ENCODE measurements at regions not wholly inside any gene's neighbourhood (a gene's known extent, or its start where the extent isn't known, plus 50 kb on each side); places are given as distances from the start of the nearest gene placed in this dataset.

DNA sequence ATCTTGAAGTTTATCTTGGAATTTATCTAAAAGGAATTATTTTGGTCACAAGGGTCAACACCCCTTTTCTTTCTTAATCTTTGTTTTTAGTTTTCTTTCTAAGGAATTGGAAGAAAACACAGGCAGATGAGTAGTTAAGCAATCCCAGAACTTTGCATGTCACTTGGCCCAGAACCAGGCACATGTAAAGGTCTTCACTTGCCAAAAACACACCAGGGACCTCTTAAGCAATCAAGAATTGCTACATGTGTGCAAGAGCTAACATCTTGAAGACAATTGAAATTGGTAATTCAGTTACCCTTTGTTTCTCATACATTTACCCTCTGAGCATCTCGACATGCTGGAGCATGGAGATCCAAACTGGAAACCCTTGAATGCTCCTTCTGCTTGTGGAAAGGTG, 114.2 kb downstream of the ZC3H11B start:
- H2AFZ ChIP-seq (ENCODE audit: low read depth, low read length, severe bottlenecking), result no peak overlapping the region
- no peak overlapping the region for H3K4me3 ChIP-seq (ENCODE audit: insufficient read depth, low read length, poor library complexity, severe bottlenecking)
- H3K27me3 ChIP-seq (ENCODE audit: low read length), result no peaks in the 10 kb centered on the region
- H3K9me2 ChIP-seq (replicated peaks; ENCODE audit: insufficient read depth, low read length), result no peaks in the 10 kb centered on the region
- no peaks in the 10 kb centered on the region for H3K79me2 ChIP-seq (ENCODE audit: insufficient read depth, low read length)
- no peak overlapping the region for H3K4me2 ChIP-seq (ENCODE audit: low read depth, low read length, poor library complexity, severe bottlenecking)
- H3K36me3 ChIP-seq (ENCODE audit: low read length), result no peaks in the 10 kb centered on the region
- H3K9me3 ChIP-seq (ENCODE audit: insufficient read depth, low read length), result no peaks in the 10 kb centered on the region
- TF ChIP-seq, protein P1, sequence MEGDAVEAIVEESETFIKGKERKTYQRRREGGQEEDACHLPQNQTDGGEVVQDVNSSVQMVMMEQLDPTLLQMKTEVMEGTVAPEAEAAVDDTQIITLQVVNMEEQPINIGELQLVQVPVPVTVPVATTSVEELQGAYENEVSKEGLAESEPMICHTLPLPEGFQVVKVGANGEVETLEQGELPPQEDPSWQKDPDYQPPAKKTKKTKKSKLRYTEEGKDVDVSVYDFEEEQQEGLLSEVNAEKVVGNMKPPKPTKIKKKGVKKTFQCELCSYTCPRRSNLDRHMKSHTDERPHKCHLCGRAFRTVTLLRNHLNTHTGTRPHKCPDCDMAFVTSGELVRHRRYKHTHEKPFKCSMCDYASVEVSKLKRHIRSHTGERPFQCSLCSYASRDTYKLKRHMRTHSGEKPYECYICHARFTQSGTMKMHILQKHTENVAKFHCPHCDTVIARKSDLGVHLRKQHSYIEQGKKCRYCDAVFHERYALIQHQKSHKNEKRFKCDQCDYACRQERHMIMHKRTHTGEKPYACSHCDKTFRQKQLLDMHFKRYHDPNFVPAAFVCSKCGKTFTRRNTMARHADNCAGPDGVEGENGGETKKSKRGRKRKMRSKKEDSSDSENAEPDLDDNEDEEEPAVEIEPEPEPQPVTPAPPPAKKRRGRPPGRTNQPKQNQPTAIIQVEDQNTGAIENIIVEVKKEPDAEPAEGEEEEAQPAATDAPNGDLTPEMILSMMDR (IDR thresholded peaks at IDR 0.05; ENCODE audit: insufficient read depth, low read length, poor library complexity, severe bottlenecking), result no peak
- H3K9ac ChIP-seq (ENCODE audit: low read length), result no peak overlapping the region
- no peak overlapping the region for H3K27ac ChIP-seq (ENCODE audit: low read depth, low read length)
- H4K20me1 ChIP-seq (ENCODE audit: low read depth, low read length), result no peaks in the 10 kb centered on the region
- H3F3A ChIP-seq (ENCODE audit: insufficient read depth), result no peaks in the 10 kb centered on the region

DNA sequence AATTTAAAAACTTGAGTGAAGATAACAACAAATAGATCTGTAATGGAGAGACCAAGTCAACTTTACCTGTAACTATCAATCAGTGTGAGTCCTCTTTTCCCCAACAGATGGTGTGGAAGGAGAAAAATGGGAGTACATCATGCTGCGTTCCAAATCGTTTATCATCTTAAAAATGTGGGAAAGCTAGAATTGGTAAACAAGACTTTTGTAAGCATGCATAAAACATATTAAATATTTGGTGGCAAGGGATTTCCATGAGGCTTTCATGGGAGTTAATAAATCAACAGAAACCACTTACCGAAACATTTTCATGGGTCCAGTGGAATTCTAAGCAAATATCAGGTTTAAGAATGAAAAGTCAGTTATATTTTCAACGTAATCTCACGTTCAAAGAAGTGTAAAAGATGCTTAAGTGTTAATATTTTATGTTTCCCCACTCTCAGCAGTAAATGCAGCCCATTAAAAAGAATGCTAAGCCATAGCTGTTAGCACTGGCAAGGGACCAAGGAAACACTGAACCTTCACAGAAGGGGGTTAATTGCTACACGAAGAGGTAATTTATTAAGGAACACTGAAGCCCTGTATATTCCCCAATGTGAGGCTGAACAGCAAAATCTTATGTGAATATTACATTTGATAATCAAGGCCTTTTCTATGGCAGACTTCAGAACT, 117.0 kb downstream of the ZC3H11B start:
- Histone ChIP-seq H4K20me1 (ENCODE audit: low read depth, low read length) (no peaks in the 10 kb centered on the region), H2AFZ (ENCODE audit: low read depth, low read length, severe bottlenecking) (no peak overlapping the region), H3K27ac (ENCODE audit: low read depth, low read length) (no peak overlapping the region), H3K9me3 (ENCODE audit: insufficient read depth, low read length) (no peaks in the 10 kb centered on the region), H3K79me2 (ENCODE audit: insufficient read depth, low read length) (no peaks in the 10 kb centered on the region), H3K27me3 (ENCODE audit: low read length) (no peaks in the 10 kb centered on the region), H3K4me3 (ENCODE audit: insufficient read depth, low read length, poor library complexity, severe bottlenecking) (no peak overlapping the region), H3K36me3 (ENCODE audit: low read length) (no peaks in the 10 kb centered on the region), H3K9me2 (replicated peaks; ENCODE audit: insufficient read depth, low read length) (no peaks in the 10 kb centered on the region), H3K4me2 (ENCODE audit: low read depth, low read length, poor library complexity, severe bottlenecking) (no peak overlapping the region), H3F3A (ENCODE audit: insufficient read depth) (no peaks in the 10 kb centered on the region), H3K9ac (ENCODE audit: low read length) (no peak overlapping the region)
- TF ChIP-seq, protein P1 (IDR thresholded peaks at IDR 0.05; ENCODE audit: insufficient read depth, low read length, poor library complexity, severe bottlenecking), result no peak
- no peak for TF ChIP-seq EZH2phosphoT487 (conservative IDR thresholded peaks at IDR 0.05; ENCODE audit: low read length)

DNA sequence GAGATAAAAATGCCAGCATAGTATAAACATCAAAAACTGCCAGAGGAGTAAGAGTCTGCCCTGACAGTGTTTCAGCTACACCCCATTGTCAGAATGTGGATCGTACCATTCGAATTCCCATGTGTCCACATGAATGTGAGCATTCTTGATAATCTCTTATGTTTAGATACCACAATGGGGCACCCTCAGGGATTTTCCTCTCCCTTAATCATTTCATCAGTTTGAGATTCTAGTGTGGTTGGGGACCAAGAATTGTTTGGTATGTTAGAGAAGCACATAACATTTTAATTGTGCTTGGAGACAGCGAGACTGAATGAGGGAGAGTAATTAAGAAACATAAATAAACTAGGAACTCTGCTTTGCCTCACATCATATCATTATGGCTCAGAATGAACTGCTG, 120.2 kb downstream of the ZC3H11B start:
- no peaks in the 10 kb centered on the region for H4K20me1 ChIP-seq (ENCODE audit: low read depth, low read length)
- H3F3A ChIP-seq (ENCODE audit: insufficient read depth), result no peaks in the 10 kb centered on the region
- H3K79me2 ChIP-seq (ENCODE audit: insufficient read depth, low read length), result no peaks in the 10 kb centered on the region
- H2AFZ ChIP-seq (ENCODE audit: low read depth, low read length, severe bottlenecking), result no peak overlapping the region
- H3K4me2 ChIP-seq (ENCODE audit: low read depth, low read length, poor library complexity, severe bottlenecking), result no peak overlapping the region
- no peaks in the 10 kb centered on the region for H3K9me3 ChIP-seq (ENCODE audit: insufficient read depth, low read length)
- H3K36me3 ChIP-seq (ENCODE audit: low read length), result no peaks in the 10 kb centered on the region
- no peak overlapping the region for H3K9ac ChIP-seq (ENCODE audit: low read length)
- no peak overlapping the region for H3K4me3 ChIP-seq (ENCODE audit: insufficient read depth, low read length, poor library complexity, severe bottlenecking)
- H3K27me3 ChIP-seq (ENCODE audit: low read length), result no peaks in the 10 kb centered on the region
- no peak overlapping the region for H3K27ac ChIP-seq (ENCODE audit: low read depth, low read length)
- no peaks in the 10 kb centered on the region for H3K9me2 ChIP-seq (replicated peaks; ENCODE audit: insufficient read depth, low read length)
- TF ChIP-seq EZH2phosphoT487 (conservative IDR thresholded peaks at IDR 0.05; ENCODE audit: low read length), result no peak
- TF ChIP-seq, protein P1 (IDR thresholded peaks at IDR 0.05; ENCODE audit: insufficient read depth, low read length, poor library complexity, severe bottlenecking), result no peak
